Activated gamma-delta T cell treated with Interleukin-2 at 50 U/mL for 16 hours (primary cell): ENCODE measurements at regions not wholly inside any gene's neighbourhood (a gene's known extent, or its start where the extent isn't known, plus 50 kb on each side); places are given as distances from the start of the nearest gene placed in this dataset.
"Not testable (repeated sequence)": the region's sequence is repeated elsewhere in the genome, so short reads cannot be mapped to it uniquely, and the experiment has no call there.

ENCODE experiments used
- DNase-seq: peaks from one replicate; pipeline ENCODE4 v3.0.0-alpha.2; 2020

GRCh38 chr16:88204131-88205110, 178.3 kb upstream of the ZNF469 start:
- not testable (repeated sequence) for DNase-seq

- not testable (repeated sequence) for DNase-seq
Observed at GRCh38 chr16:88205482-88205881, 177.3 kb upstream of the ZNF469 start.

- not testable (repeated sequence) for DNase-seq
Observed at GRCh38 chr16:88206006-88206405, 176.8 kb upstream of the ZNF469 start.

- DNase-seq: not testable (repeated sequence)
Observed at GRCh38 chr16:88206516-88206915, 176.2 kb upstream of the ZNF469 start.

- DNase-seq: no peak
Observed at GRCh38 chr16:88208112-88208511, 174.6 kb upstream of the ZNF469 start.

GRCh38 chr16:88208776-88209175, 174.0 kb upstream of the ZNF469 start:
- DNase-seq: not testable (repeated sequence)

- DNase-seq: not testable (repeated sequence)
Observed at GRCh38 chr16:88209579-88209978, 173.2 kb upstream of the ZNF469 start.

GRCh38 chr16:88213937-88214336, 168.8 kb upstream of the ZNF469 start:
- DNase-seq: not testable (repeated sequence)

GRCh38 chr16:88221001-88221761, 161.6 kb upstream of the ZNF469 start:
- DNase-seq: not testable (repeated sequence)

GRCh38 chr16:88223696-88224095, 159.1 kb upstream of the ZNF469 start:
- DNase-seq: not testable (repeated sequence)

GRCh38 chr16:88224131-88224898, 158.4 kb upstream of the ZNF469 start:
- DNase-seq: not testable (repeated sequence)

GRCh38 chr16:88225640-88226230, 157.0 kb upstream of the ZNF469 start:
- not testable (repeated sequence) for DNase-seq

GRCh38 chr16:88226302-88226701, 156.5 kb upstream of the ZNF469 start:
- DNase-seq: not testable (repeated sequence)

- DNase-seq: not testable (repeated sequence)
Observed at GRCh38 chr16:88227026-88227721, 155.6 kb upstream of the ZNF469 start.

GRCh38 chr16:88227722-88228482, 154.9 kb upstream of the ZNF469 start:
- not testable (repeated sequence) for DNase-seq

- not testable (repeated sequence) for DNase-seq
Observed at GRCh38 chr16:88228751-88229150, 154.0 kb upstream of the ZNF469 start.

GRCh38 chr16:88229710-88230109, 153.0 kb upstream of the ZNF469 start:
- DNase-seq: not testable (repeated sequence)

GRCh38 chr16:88230276-88230966, 152.3 kb upstream of the ZNF469 start:
- not testable (repeated sequence) for DNase-seq

GRCh38 chr16:88230967-88231615, 151.7 kb upstream of the ZNF469 start:
- not testable (repeated sequence) for DNase-seq

- DNase-seq: not testable (repeated sequence)
Observed at GRCh38 chr16:88231839-88232238, 150.9 kb upstream of the ZNF469 start.
